ENCODE measurements at regions not wholly inside any gene's neighbourhood (a gene's known extent, or its start where the extent isn't known, plus 50 kb on each side); places are given as distances from the start of the nearest gene placed in this dataset.
"Not testable (repeated sequence)": the region's sequence is repeated elsewhere in the genome, so short reads cannot be mapped to it uniquely, and the experiment has no call there.

- DNase-seq, result no peak
These were observed 71.2 kb downstream of the RMI2 start for GRCh38 chr16:11416228-11417001.

GRCh38 chr16:11417487-11417886, 72.2 kb downstream of the RMI2 start:
- DNase-seq, result no peak

- no peak for DNase-seq
These were observed 73.2 kb downstream of the RMI2 start for GRCh38 chr16:11418506-11418905.

- DNase-seq, result not testable (repeated sequence)
These were observed 74.8 kb downstream of the RMI2 start for GRCh38 chr16:11420067-11420466.

- no peak for DNase-seq
These were observed 75.6 kb downstream of the RMI2 start for GRCh38 chr16:11420895-11421294.

- DNase-seq, result no peak
These were observed 77.4 kb downstream of the RMI2 start for GRCh38 chr16:11422381-11423314.

GRCh38 chr16:11423315-11424117, 78.3 kb downstream of the RMI2 start:
- no peak for DNase-seq

GRCh38 chr16:11424118-11424460, 78.8 kb downstream of the RMI2 start:
- DNase-seq, result no peak

GRCh38 chr16:11425140-11425539, 79.9 kb downstream of the RMI2 start:
- no peak for DNase-seq

- no peak for DNase-seq
These were observed 83.3 kb downstream of the RMI2 start for GRCh38 chr16:11428623-11428953.

GRCh38 chr16:11429123-11429522, 83.9 kb downstream of the RMI2 start:
- no peak for DNase-seq

GRCh38 chr16:11429823-11430222, 84.6 kb downstream of the RMI2 start:
- DNase-seq, result no peak

- DNase-seq, result no peak
These were observed 85.5 kb downstream of the RMI2 start for GRCh38 chr16:11430601-11431317.

GRCh38 chr16:11431915-11432465, 86.7 kb downstream of the RMI2 start:
- DNase-seq, result no peak

- DNase-seq, result no peak
These were observed 87.7 kb downstream of the RMI2 start for GRCh38 chr16:11432856-11433395.

- no peak for DNase-seq
These were observed 90.3 kb downstream of the RMI2 start for GRCh38 chr16:11435576-11435975.

GRCh38 chr16:11437069-11437468, 91.8 kb downstream of the RMI2 start:
- no peak for DNase-seq

- no peak for DNase-seq
These were observed 94.8 kb downstream of the RMI2 start for GRCh38 chr16:11439790-11440656.

GRCh38 chr16:11440657-11441012, 95.4 kb downstream of the RMI2 start:
- DNase-seq, result no peak

GRCh38 chr16:11445486-11445885, 100.2 kb downstream of the RMI2 start:
- no peak for DNase-seq

GRCh38 chr16:11446566-11447119, 101.4 kb downstream of the RMI2 start:
- no peak for DNase-seq

All from activated CD8-positive, alpha-beta memory T cell treated with anti-CD3 and anti-CD28 coated beads, Interleukin-2, amount 50 U/mL, for 4 hours (primary cell).